ENCODE measurements at regions not wholly inside any gene's neighbourhood (a gene's known extent, or its start where the extent isn't known, plus 50 kb on each side); places are given as distances from the start of the nearest gene placed in this dataset.
A peak's percentile ranks its signal among the peaks of the same experiment; 100 is the strongest.

DNA sequence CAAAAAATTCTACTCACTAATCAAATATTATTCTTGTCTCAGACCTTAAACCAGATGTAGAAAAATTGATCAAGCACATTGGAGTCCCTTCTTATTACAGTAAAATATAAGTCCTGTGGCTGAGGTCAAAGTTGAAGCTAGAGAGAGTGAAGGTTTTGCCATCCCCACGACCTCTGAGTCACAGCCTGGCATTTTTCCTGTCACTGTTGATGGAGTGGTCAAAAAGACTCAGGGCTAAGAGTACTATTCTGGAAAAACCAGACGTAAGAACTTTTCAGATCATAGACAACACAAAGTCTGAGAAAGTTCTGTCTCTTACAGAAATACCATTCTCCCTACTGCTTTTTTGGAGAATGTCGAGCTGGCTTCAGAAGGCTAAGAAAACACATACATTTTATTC lies 323.7 kb upstream of the ANKRD30A start:
- peaks cover 16% of the 10 kb centered on the region for H3K4me1 ChIP-seq (ENCODE audit: control insufficient read depth, insufficient read depth, low read length)
- H3K27me3 ChIP-seq (ENCODE audit: control insufficient read depth, insufficient read depth, low read length): no peaks in the 10 kb centered on the region
- no peaks in the 10 kb centered on the region for H3K9me3 ChIP-seq (replicated peaks; ENCODE audit: control insufficient read depth, low read depth, low read length)
- no peak overlapping the region for H3K4me3 ChIP-seq (ENCODE audit: low read length)
- H3K36me3 ChIP-seq (ENCODE audit: control insufficient read depth, insufficient read depth, low read length): no peaks in the 10 kb centered on the region
- WGBS (ENCODE audit: insufficient coverage): 60% methylated on average over 1 of the region's 3 CpGs
- peak overlapping the region; percentile 48 for H3K27ac ChIP-seq (ENCODE audit: low read length)
- DNase-seq: peak; percentile 35

DNA sequence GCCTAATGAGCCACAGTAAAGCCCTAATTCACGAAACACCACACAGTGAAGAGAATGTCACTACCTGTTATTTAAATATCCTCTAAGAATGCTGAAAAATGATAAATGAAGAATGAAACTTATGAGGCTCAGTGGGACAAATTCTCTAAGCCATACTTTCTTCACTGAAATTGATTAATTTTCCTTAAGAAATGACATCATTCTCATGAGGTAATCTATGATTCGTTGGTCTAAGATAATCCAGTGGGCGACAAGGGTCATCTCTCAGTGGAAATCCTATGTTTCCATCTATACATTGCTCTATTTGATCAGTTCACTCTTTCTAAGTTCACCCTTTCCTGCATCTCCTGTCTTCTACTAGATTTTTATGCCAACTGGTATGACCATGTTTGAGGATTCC lies 330.4 kb upstream of the ANKRD30A start:
- Histone ChIP-seq H3K9me3 (replicated peaks; ENCODE audit: control insufficient read depth, low read depth, low read length) (no peaks in the 10 kb centered on the region), H3K27ac (ENCODE audit: low read length) (no peak overlapping the region), H3K4me3 (ENCODE audit: low read length) (no peak overlapping the region), H3K4me1 (ENCODE audit: control insufficient read depth, insufficient read depth, low read length) (no peaks in the 10 kb centered on the region), H3K36me3 (ENCODE audit: control insufficient read depth, insufficient read depth, low read length) (no peaks in the 10 kb centered on the region), H3K27me3 (ENCODE audit: control insufficient read depth, insufficient read depth, low read length) (no peaks in the 10 kb centered on the region)
- WGBS (ENCODE audit: insufficient coverage): 69% methylated on average over 2 of the region's 3 CpGs
- no peak for DNase-seq

GRCh38 chr10:36789974-36790373 lies 335.4 kb upstream of the ANKRD30A start:
- Histone ChIP-seq H3K9me3 (replicated peaks; ENCODE audit: control insufficient read depth, low read depth, low read length) (no peaks in the 10 kb centered on the region), H3K36me3 (ENCODE audit: control insufficient read depth, insufficient read depth, low read length) (no peaks in the 10 kb centered on the region), H3K4me1 (ENCODE audit: control insufficient read depth, insufficient read depth, low read length) (no peaks in the 10 kb centered on the region), H3K27ac (ENCODE audit: low read length) (no peak overlapping the region), H3K27me3 (ENCODE audit: control insufficient read depth, insufficient read depth, low read length) (no peaks in the 10 kb centered on the region), H3K4me3 (ENCODE audit: low read length) (no peak overlapping the region)
- 0% methylated on average over 2 of the region's 4 CpGs for WGBS (ENCODE audit: insufficient coverage)
- DNase-seq: peak; percentile 75

GRCh38 chr10:36788152-36788551 lies 337.2 kb upstream of the ANKRD30A start:
- Histone ChIP-seq H3K4me1 (ENCODE audit: control insufficient read depth, insufficient read depth, low read length) (no peaks in the 10 kb centered on the region), H3K36me3 (ENCODE audit: control insufficient read depth, insufficient read depth, low read length) (no peaks in the 10 kb centered on the region), H3K9me3 (replicated peaks; ENCODE audit: control insufficient read depth, low read depth, low read length) (no peaks in the 10 kb centered on the region), H3K27me3 (ENCODE audit: control insufficient read depth, insufficient read depth, low read length) (no peaks in the 10 kb centered on the region), H3K4me3 (ENCODE audit: low read length) (no peak overlapping the region), H3K27ac (ENCODE audit: low read length) (no peak overlapping the region)
- WGBS (ENCODE audit: insufficient coverage): no CpG with 5 or more reads among the region's 2 CpGs
- DNase-seq: no peak

DNA sequence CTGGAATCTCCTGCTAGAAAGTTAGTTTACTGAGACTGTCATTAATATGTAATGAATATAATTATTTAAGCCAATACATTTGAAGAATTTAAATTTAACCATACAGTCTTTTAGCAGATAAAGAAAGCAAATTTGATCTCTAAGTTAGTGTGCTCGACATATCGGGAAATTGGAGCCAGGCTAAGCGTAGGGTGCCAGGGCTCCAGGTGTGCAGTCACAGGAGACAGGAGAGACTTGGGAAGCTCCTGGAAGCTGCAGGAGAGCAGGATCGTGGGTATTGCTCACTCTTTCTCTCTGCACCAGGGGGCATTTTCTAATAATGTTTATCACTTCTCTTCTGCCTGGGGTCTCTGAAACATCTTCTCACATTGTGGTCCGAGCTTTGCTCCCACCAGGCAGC lies 342.0 kb upstream of the ANKRD30A start:
- DNase-seq: no peak
- H3K27ac ChIP-seq (ENCODE audit: low read length): no peak overlapping the region
- WGBS (ENCODE audit: insufficient coverage): 40% methylated on average over 2 of the region's 5 CpGs
- no peaks in the 10 kb centered on the region for H3K4me1 ChIP-seq (ENCODE audit: control insufficient read depth, insufficient read depth, low read length)
- H3K4me3 ChIP-seq (ENCODE audit: low read length): no peak overlapping the region
- H3K27me3 ChIP-seq (ENCODE audit: control insufficient read depth, insufficient read depth, low read length): no peaks in the 10 kb centered on the region
- H3K9me3 ChIP-seq (replicated peaks; ENCODE audit: control insufficient read depth, low read depth, low read length): no peaks in the 10 kb centered on the region
- H3K36me3 ChIP-seq (ENCODE audit: control insufficient read depth, insufficient read depth, low read length): no peaks in the 10 kb centered on the region

GRCh38 chr10:36781570-36781969 lies 343.8 kb upstream of the ANKRD30A start:
- H3K4me1 ChIP-seq (ENCODE audit: control insufficient read depth, insufficient read depth, low read length): no peaks in the 10 kb centered on the region
- no peak for DNase-seq
- H3K27me3 ChIP-seq (ENCODE audit: control insufficient read depth, insufficient read depth, low read length): no peaks in the 10 kb centered on the region
- no peak overlapping the region for H3K27ac ChIP-seq (ENCODE audit: low read length)
- no peaks in the 10 kb centered on the region for H3K36me3 ChIP-seq (ENCODE audit: control insufficient read depth, insufficient read depth, low read length)
- no peaks in the 10 kb centered on the region for H3K9me3 ChIP-seq (replicated peaks; ENCODE audit: control insufficient read depth, low read depth, low read length)
- 95% methylated on average over 3 of the region's 5 CpGs for WGBS (ENCODE audit: insufficient coverage)
- no peak overlapping the region for H3K4me3 ChIP-seq (ENCODE audit: low read length)

GRCh38 chr10:36780158-36780557 lies 345.2 kb upstream of the ANKRD30A start:
- no peaks in the 10 kb centered on the region for H3K9me3 ChIP-seq (replicated peaks; ENCODE audit: control insufficient read depth, low read depth, low read length)
- 73% methylated on average over 2 of the region's 6 CpGs for WGBS (ENCODE audit: insufficient coverage)
- H3K4me3 ChIP-seq (ENCODE audit: low read length): no peak overlapping the region
- no peak overlapping the region for H3K27ac ChIP-seq (ENCODE audit: low read length)
- H3K36me3 ChIP-seq (ENCODE audit: control insufficient read depth, insufficient read depth, low read length): no peaks in the 10 kb centered on the region
- H3K27me3 ChIP-seq (ENCODE audit: control insufficient read depth, insufficient read depth, low read length): no peaks in the 10 kb centered on the region
- no peak for DNase-seq
- H3K4me1 ChIP-seq (ENCODE audit: control insufficient read depth, insufficient read depth, low read length): no peaks in the 10 kb centered on the region

DNA sequence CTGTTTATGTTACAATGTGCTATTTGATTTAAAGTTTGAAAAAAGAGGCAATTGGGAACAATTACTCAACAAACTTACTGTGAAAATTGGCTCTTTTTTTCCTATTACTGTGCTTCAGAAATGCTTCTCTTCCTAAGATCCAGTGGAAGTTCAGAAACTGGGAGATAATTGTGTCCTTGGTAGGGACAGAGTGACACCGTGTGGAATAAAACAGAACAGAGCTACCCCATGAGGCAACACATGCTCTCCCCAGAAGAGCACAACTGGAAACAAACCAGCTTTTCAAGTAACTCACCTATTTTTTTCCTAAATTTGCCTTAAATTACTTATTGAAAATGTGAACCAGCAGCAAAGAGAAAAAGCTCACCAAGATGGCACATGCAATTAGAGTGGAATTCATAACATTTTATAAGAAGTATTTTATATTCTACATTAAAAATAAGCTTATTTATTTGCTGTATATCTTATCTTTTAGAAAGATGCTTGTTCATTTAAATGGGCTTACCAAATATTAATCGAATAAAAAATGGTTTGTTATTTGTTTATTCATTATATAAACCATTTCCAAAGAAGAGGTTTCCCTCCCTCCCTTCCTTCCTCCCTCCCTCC lies 346.1 kb upstream of the ANKRD30A start:
- no peaks in the 10 kb centered on the region for H3K27me3 ChIP-seq (ENCODE audit: control insufficient read depth, insufficient read depth, low read length)
- no peak overlapping the region for H3K4me3 ChIP-seq (ENCODE audit: low read length)
- WGBS (ENCODE audit: insufficient coverage): no CpG with 5 or more reads among the region's 2 CpGs
- H3K4me1 ChIP-seq (ENCODE audit: control insufficient read depth, insufficient read depth, low read length): no peaks in the 10 kb centered on the region
- H3K27ac ChIP-seq (ENCODE audit: low read length): no peak overlapping the region
- H3K9me3 ChIP-seq (replicated peaks; ENCODE audit: control insufficient read depth, low read depth, low read length): no peaks in the 10 kb centered on the region
- DNase-seq: peak; percentile 94
- H3K36me3 ChIP-seq (ENCODE audit: control insufficient read depth, insufficient read depth, low read length): no peaks in the 10 kb centered on the region

DNA sequence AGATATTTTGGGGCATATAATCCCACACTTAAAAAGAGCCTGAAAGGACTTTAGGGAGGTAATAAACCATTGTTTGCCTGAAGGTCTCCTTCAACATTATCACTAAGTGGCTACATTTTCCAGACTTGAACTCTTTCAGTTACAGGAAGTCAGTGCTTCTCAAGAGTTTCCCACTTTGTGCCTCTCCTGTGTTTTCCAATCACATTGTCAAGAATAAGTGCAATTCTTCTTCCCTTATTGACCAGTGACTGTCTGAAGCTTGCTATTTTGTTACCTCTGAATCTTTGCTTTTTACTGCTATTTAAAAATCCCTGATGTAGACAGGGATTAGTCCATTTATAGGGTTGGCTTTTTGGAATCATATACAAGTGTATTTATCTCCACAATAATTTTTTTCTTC lies 346.7 kb upstream of the ANKRD30A start:
- Histone ChIP-seq H3K27ac (ENCODE audit: low read length) (no peak overlapping the region), H3K36me3 (ENCODE audit: control insufficient read depth, insufficient read depth, low read length) (no peaks in the 10 kb centered on the region), H3K9me3 (replicated peaks; ENCODE audit: control insufficient read depth, low read depth, low read length) (no peaks in the 10 kb centered on the region), H3K27me3 (ENCODE audit: control insufficient read depth, insufficient read depth, low read length) (no peaks in the 10 kb centered on the region), H3K4me1 (ENCODE audit: control insufficient read depth, insufficient read depth, low read length) (no peaks in the 10 kb centered on the region), H3K4me3 (ENCODE audit: low read length) (no peak overlapping the region)
- DNase-seq: peak; percentile 75

DNA sequence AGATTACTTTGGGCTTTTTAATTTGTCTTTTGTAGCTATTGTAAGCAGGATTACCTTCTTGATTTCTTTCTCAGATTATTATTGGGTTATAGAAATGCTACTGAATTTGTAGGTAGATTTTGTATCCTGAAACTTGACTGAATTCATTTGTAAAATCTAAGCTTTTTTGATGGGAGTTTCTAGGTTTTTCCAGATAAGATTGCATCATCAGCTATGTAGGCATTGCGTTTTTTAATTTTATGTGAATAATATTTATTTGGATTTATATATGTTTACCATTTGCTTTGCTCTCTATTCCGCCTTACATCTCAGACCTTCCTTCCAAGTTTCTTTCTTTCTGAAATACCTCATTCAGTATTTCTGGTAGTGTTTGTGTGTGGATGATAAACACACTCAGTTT lies 351.7 kb upstream of the ANKRD30A start:
- no peaks in the 10 kb centered on the region for H3K27me3 ChIP-seq (ENCODE audit: control insufficient read depth, insufficient read depth, low read length)
- no peak for DNase-seq
- H3K9me3 ChIP-seq (replicated peaks; ENCODE audit: control insufficient read depth, low read depth, low read length): no peaks in the 10 kb centered on the region
- H3K4me1 ChIP-seq (ENCODE audit: control insufficient read depth, insufficient read depth, low read length): no peaks in the 10 kb centered on the region
- H3K4me3 ChIP-seq (ENCODE audit: low read length): no peak overlapping the region
- WGBS (ENCODE audit: insufficient coverage): no CpG with 5 or more reads among the region's 2 CpGs
- H3K36me3 ChIP-seq (ENCODE audit: control insufficient read depth, insufficient read depth, low read length): no peaks in the 10 kb centered on the region
- H3K27ac ChIP-seq (ENCODE audit: low read length): no peak overlapping the region

DNA sequence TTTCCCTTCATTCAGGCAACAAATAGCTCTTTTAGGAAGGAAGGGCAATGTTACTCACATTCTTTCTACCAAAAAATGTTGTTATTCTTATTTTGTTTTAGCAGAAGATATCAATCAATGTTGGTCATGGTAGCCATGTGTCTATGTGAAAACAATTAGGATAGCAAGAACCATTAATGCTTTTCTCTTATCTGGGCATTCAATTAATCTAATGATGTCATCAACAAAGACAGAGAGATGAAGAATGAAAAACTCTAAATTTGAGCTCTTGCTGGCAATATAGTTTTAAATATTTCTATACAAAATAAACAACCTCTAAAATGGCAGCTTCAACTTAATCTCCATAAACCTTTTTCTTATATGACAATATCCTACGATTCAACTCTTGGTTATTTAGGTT lies 353.7 kb upstream of the ANKRD30A start:
- no CpG with 5 or more reads among the region's 1 CpG for WGBS (ENCODE audit: insufficient coverage)
- no peaks in the 10 kb centered on the region for H3K27me3 ChIP-seq (ENCODE audit: control insufficient read depth, insufficient read depth, low read length)
- no peaks in the 10 kb centered on the region for H3K9me3 ChIP-seq (replicated peaks; ENCODE audit: control insufficient read depth, low read depth, low read length)
- no peak for DNase-seq
- H3K4me3 ChIP-seq (ENCODE audit: low read length): no peak overlapping the region
- H3K36me3 ChIP-seq (ENCODE audit: control insufficient read depth, insufficient read depth, low read length): no peaks in the 10 kb centered on the region
- H3K27ac ChIP-seq (ENCODE audit: low read length): no peak overlapping the region
- no peaks in the 10 kb centered on the region for H3K4me1 ChIP-seq (ENCODE audit: control insufficient read depth, insufficient read depth, low read length)

All from muscle of leg (tissue), 3 donors.